Progenitor cell of endocrine pancreas (in vitro differentiated cells): ENCODE measurements at regions not wholly inside any gene's neighbourhood (a gene's known extent, or its start where the extent isn't known, plus 50 kb on each side); places are given as distances from the start of the nearest gene placed in this dataset.

Source experiments
- DNase-seq: peaks from one replicate; pipeline ENCODE4 v3.0.0; 2021; ENCODE audit warnings: low spot score; ENCODE audit not compliant: unreplicated experiment
- H3K27ac Mint-ChIP-seq: 2 replicates; pipeline ENCODE4 v1.8.0; 2021; ENCODE audit warnings: mild to moderate bottlenecking, moderate library complexity, mixed read lengths
- H3K27me3 Mint-ChIP-seq: 2 replicates; pipeline ENCODE4 v1.8.0; 2021; ENCODE audit warnings: mixed read lengths
- H3K36me3 Mint-ChIP-seq: 2 replicates; pipeline ENCODE4 v1.8.0; 2022; ENCODE audit warnings: mixed read lengths; ENCODE audit not compliant: insufficient read depth
- H3K4me1 Mint-ChIP-seq: 2 replicates; pipeline ENCODE4 v1.8.0; 2021; ENCODE audit warnings: low read depth, mixed read lengths
- H3K4me3 Mint-ChIP-seq: 2 replicates; pipeline ENCODE4 v1.8.0; 2021; ENCODE audit warnings: low read depth, mild to moderate bottlenecking, moderate library complexity, mixed read lengths
- H3K9me3 Mint-ChIP-seq: 2 replicates; pipeline ENCODE4 v1.8.0; 2021; ENCODE audit warnings: low read depth, mixed read lengths
- CTCF ChIP-seq: fragments of 200-600 bp; sonication (generic); IDR thresholded peaks from one replicate; pipeline ENCODE4 v1.5.0; 2021; ENCODE audit warnings: antibody characterized with exemption, mild to moderate bottlenecking; ENCODE audit not compliant: unreplicated experiment

GRCh38 chr11:122343210-122343609 lies 227.2 kb upstream of the BLID start:
- no peak for TF ChIP-seq CTCF
- Mint-ChIP-seq H3K4me3 (no peak overlapping the region), H3K27ac (no peak overlapping the region), H3K27me3 (no peaks in the 10 kb centered on the region), H3K9me3 (peaks cover 3% of the 10 kb centered on the region), H3K4me1 (peaks cover 15% of the 10 kb centered on the region), H3K36me3 (no peaks in the 10 kb centered on the region)
- no peak for DNase-seq

- Mint-ChIP-seq H3K4me3 (no peak overlapping the region), H3K27ac (peak overlapping the region; percentile 16), H3K27me3 (no peaks in the 10 kb centered on the region), H3K9me3 (peaks cover 3% of the 10 kb centered on the region), H3K36me3 (no peaks in the 10 kb centered on the region), H3K4me1 (peaks cover 12% of the 10 kb centered on the region)
- DNase-seq: no peak
- TF ChIP-seq CTCF: no peak
These were observed 226.2 kb upstream of the BLID start for GRCh38 chr11:122342089-122342744.

GRCh38 chr11:122341477-122341876 lies 225.5 kb upstream of the BLID start:
- Mint-ChIP-seq H3K4me1 (peaks cover 12% of the 10 kb centered on the region), H3K27ac (no peak overlapping the region), H3K9me3 (peaks cover 3% of the 10 kb centered on the region), H3K4me3 (no peak overlapping the region), H3K36me3 (no peaks in the 10 kb centered on the region), H3K27me3 (no peaks in the 10 kb centered on the region)
- no peak for TF ChIP-seq CTCF
- no peak for DNase-seq

- TF ChIP-seq CTCF: no peak
- Mint-ChIP-seq H3K27ac (no peak overlapping the region), H3K27me3 (no peaks in the 10 kb centered on the region), H3K36me3 (no peaks in the 10 kb centered on the region), H3K4me3 (no peak overlapping the region), H3K4me1 (peaks cover 12% of the 10 kb centered on the region), H3K9me3 (peaks cover 3% of the 10 kb centered on the region)
- DNase-seq: no peak
These were observed 224.7 kb upstream of the BLID start for GRCh38 chr11:122340607-122341290.

- DNase-seq: no peak
- peaks cover 3% of the 10 kb centered on the region for H3K9me3 Mint-ChIP-seq
- no peaks in the 10 kb centered on the region for H3K36me3 Mint-ChIP-seq
- H3K27ac Mint-ChIP-seq: no peak overlapping the region
- no peak overlapping the region for H3K4me3 Mint-ChIP-seq
- peaks cover 12% of the 10 kb centered on the region for H3K4me1 Mint-ChIP-seq
- H3K27me3 Mint-ChIP-seq: peaks cover under 1% of the 10 kb centered on the region
- TF ChIP-seq CTCF: no peak
These were observed 223.5 kb upstream of the BLID start for GRCh38 chr11:122339436-122340060.
